ENCODE measurements at regions not wholly inside any gene's neighbourhood (a gene's known extent, or its start where the extent isn't known, plus 50 kb on each side); places are given as distances from the start of the nearest gene placed in this dataset.
A peak's percentile ranks its signal among the peaks of the same experiment; 100 is the strongest.

DNA sequence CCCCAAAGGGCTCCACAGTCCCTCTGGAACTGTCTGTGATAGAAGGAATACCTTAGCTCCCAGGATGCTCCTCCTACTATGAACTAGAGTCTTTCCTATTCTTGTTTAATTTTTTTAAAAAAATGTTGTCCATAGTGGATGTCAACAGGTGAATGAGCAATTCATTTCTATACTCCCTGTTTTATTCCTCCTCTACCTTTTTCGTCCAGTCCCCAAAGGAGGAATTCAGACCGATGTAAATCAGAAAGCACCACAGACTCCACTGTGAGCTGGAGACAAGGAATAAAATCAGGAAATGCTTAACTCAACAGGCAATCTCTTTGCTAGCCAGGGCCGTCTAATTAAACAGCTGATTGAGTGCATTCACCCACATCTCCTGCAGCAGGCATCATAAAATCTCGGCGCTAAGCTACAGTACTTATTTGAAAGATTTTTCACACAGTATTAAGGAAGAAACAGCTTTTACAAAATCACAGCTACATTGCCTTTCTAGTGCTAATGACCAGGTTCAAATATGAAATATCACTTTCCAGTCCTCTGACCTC is 381.6 kb downstream of the SIPA1L2 start:
- no peak for DNase-seq (ENCODE audit: low read depth)

DNA sequence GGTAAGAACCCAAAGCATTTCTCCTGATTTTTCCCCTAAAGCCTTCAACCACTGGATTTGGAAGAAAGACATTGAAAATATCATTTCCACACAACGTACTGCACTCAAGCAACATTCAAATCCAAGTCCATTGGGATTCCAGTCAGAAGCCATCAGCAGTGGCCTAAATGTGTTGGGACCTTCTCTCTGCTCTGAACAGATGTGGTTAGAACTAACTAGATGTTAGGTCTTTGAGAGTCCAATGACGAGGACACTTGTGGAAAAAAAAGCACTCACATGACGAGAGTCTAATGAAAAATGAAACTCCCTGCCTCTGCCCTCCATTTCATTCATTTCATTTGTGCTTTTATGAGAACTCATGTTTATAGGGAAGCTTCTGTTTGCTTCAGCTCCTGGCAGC is 382.3 kb downstream of the SIPA1L2 start:
- no peak for DNase-seq (ENCODE audit: low read depth)

DNA sequence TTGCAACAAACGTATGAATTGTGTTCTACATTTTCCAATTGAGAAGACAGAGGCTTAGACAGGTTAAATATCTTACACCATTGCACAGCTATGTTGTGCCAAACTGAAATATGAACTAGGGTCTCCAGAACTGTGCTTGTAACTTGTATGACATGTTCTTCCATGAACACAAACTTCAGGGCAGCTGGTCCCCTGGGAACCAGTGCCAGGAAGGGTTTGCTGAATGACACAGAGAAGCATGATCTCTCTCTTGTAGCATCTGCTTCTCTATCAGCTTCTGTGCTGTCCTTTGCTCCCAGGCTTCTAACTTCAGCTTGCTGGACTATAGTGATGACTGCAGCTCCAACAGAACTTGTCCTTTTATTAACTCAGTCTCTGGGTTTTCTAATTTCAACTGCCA is 385.5 kb downstream of the SIPA1L2 start:
- DNase-seq (ENCODE audit: low read depth) = no peak

DNA sequence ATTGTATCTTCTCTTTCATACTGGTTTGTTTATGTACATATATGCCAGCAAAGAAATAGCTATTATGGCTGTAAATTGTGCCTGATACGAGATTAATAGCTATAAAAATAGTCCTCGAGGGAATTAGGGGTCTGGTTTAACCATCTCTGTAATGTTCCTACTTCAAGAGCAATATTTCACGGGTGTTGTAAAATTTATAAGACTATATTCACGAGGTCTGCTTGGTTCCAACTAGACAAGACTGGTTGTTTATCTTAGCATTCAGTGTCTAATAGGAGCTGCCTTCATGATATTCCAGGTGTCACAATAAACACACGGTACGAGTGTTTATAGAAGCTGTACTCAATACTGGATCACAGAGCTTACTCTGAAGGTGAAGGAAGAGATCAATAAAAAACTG is 389.9 kb downstream of the SIPA1L2 start:
- no peak for DNase-seq (ENCODE audit: low read depth)

DNA sequence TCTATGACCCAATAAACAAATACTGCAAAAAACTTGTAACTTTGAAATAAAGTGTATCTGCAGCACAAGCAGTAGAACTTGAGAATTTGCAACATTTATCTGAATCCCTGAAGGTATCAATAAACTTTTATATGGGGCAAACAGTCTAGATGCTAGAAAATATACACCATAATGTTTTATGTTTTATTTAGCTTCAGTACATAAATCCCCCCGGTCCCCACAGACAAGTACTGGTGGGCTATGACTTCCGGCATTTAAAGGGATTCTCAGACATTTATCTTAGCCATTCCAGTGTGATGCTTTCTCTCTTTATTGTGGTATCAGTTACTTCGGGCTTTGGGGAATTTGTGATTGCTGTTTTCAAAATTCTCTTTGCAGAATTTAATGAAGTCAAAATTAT is 390.4 kb downstream of the SIPA1L2 start:
- DNase-seq (ENCODE audit: low read depth) = no peak

DNA sequence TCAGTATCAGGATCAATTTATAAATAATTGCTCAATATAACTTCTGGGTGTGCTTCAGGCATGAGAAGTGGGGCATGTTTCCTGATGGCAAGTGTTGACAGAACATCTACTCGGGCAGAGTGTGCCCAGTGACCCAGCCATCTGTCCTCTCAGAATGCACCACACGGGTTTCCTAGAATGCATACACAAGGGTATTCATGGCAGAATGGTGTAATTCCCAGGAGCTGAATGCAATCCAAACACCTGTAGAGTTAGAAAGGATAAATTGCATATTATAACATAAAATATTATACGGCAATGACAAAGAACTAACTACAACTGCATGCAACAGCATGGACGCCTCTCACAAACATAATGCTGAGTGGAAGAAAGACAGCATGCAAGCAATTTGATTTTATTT is 391.9 kb downstream of the SIPA1L2 start:
- no peak for DNase-seq (ENCODE audit: low read depth)

DNA sequence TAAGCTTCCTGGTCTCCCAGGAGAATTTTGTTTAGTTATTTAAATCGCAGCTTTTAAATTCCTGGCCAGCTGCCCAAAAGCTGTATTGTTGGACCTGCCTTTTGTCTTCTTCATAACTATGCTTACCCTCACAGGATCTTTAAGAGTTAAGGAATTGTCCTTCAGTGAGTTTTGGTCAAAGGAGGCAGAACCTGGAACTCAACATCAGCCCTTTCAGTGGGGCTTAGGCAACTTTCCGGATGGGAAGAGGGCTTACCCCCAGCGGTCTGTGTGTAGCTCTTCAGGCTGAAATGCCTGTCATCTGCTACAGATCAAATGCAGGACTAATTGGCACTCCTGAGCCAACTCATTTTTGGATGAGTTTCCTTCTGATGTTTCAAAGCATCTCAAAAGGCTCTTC is 402.6 kb downstream of the SIPA1L2 start:
- DNase-seq (ENCODE audit: low read depth) = no peak

DNA sequence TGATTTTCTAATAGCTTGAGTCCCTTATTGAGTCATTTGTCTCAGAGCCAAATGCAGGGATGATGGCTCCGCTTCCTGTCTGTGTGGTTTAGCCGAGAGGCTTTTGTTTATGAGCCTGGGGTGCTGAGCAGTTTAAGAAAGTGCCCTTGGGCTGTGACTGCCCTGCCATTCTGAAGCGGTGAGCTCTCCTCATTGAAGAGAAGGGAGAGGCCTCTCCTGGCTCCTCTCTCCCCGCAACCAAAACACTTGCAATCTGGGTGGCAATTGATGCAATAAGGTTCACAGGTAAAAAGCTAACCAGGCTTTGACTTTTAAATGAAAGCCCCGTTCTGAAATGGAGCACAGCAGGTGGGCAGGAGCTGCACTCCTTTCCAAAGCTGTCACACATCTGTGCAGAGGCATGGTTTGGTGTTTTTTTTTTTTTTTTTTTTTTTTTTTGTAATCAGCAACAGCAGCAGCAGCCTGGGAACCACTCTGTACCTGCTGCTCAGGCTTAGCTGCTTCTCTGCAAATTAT is 403.7 kb downstream of the SIPA1L2 start:
- DNase-seq (ENCODE audit: low read depth) = peak; percentile 80

DNA sequence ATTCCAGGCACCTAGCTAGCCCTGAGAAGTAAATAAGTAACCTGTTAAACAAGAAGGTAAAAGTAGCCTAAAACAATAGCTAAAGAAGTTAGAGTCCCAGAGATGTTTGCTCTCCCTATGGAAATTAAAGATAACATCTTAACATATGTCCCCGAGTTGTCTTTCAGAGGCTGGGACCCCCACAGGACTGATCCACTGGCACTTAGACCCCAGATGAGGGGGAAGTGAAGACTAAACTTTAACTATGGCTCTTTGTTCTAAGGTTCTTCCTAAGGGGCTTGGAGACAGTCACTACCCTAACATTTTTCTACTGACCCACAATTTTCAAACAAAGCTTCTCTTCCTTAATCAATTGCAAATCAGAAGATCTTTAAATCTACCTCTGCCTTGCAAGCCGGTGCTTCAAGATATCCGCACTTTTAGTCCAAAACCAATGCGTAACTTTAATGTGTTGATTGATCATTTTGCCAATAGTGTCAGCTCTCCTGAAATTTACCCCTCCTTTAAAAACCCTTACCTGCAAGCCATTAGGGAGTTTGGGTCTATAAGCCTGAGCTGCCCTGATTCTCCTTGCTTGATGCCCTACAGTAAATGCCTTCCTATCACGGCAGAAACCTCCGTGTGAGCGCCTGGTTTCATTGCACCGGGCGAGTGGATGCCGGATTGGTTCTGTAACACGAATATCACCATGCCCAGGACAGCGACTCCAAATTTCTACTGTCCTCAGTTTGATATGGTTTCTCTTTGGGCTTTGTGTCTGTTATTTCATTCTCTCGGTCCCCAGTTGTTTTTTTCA is 404.4 kb downstream of the SIPA1L2 start:
- no peak for DNase-seq (ENCODE audit: low read depth)

DNA sequence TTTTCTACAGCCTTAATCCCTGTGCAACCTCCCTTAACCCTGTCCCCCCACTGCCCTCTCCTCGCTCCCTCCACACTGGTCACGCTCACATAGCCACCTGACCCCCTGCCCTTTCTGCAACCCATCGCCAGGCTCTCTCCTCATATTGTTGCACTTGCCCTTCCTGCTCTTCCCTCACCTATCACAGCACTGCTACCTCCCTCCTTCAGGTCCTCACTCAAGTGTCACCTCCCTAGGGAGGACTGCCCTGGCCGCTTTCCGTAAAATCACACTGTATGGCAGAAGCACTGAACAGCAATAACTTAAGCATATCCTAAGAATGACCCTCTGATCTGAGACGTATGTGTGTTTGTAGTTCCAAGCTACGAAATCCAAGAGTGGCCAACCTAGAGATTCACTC is 406.0 kb downstream of the SIPA1L2 start:
- no peak for DNase-seq (ENCODE audit: low read depth)

DNA sequence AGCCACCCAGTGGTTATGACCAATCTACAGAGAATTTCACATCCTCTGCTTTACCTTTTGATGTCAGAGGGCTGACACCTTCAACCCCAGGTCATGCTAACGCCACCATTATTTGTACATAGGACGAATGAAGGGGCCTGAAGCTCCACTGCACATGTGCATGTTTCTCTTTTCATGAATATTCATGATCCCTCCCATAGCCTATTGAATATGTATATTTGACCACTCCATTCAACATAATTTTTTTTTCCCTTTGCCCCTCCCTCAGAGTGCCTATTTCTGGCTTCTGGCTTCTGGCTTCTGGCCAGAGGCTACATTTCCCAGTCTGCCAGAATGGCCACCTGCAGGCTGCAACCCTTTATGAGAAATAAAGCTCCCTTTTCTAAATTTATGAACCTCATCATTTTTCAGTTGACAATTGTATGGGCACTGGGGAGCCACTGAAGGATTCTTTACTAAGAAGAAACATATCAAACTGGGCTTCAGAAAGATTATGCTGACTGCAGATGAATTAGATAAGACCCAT is 406.7 kb downstream of the SIPA1L2 start:
- DNase-seq (ENCODE audit: low read depth) = no peak

DNA sequence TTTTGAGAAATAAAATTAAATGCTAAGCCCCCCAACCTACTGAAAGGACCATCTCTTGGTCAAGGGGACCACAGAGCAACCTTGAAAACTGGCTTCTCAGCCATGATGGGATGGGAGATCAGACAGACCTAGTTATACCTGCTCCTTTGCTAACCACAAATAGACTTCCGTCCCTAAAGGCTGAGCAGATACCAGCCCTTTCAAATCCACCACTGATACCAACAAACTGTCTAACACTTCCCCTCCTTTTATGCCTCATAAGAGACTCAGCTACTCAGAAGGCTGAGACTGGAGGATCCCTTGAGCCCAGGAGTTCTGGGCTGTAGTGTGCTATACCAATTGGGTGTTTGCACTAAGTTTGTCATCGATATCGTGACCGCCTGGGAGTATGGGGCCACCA is 407.3 kb downstream of the SIPA1L2 start:
- DNase-seq (ENCODE audit: low read depth) = no peak

DNA sequence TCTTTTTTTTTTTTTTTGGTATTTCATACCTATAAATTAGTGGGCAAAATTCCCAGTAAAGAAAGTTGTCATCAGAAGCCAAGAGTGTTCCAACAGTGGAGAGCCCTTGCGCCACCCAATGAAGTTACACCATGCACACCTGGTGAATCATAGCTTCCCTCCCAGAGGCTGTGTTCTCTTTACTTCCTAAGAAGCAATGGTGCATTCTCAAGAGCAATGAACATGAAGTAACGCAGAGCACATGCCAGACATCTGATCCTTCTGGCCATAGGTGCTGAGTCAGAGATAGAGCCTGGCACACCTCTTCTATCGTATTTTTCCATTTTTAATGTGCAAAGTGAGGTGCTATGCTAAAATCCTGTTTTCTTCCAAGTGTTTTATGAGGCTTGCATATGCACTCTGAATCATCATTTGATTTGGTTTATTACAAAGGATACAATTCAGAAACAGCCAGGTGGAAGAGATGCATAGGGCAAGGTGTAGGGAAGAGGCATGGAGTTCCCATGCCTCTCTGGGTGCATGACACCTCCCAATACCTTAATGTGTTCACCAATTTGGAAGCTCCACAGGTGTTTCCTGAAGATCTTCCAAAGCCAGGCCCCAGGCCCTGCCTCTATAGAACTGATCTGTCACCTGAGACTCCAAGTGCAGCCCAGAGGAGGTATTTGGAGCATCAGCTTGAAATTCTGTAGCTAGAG is 408.0 kb downstream of the SIPA1L2 start:
- peak; percentile 61 for DNase-seq (ENCODE audit: low read depth)

DNA sequence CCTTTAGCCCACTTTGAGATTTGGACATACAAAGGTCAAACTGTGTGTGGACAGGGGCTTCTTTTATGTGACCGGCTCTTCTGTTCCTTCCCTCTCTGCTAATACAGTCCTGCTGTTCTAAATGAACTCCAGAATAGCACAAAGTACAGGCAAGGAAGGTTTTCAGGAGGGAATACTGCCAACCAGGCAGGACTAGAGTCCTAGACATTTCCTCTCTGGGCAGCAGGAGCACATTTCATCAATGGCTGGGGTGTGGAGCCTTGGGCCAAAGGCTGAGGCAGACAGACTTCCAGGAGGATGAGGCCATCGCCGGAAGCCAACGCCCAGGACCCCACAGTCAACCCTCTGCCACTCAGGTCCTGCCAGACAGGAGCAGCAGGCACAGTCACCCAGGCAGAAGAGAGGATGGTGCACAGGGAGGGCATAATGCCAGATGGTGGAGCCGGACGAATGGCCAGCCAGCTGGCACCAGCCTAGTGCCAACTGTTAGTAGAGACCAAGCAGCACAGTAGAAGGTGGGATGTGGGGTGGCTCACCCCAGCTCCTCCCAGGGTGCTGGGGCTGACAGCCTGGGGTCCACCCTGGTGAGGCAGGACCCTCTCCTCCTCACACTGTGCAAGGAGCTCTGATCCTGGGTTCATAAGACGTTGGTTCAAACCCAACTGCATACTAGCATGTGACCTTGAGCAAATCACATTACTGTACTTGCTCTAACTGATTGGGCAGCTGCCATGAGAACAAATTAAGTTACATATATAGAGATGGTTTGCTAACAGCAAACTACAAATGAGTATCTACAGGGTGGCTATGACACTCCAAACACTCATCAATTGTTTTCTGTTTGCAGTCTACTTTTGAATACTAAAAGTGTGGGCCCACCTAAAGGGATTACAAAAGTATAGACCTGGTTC is 410.7 kb downstream of the SIPA1L2 start:
- no peak for DNase-seq (ENCODE audit: low read depth)

DNA sequence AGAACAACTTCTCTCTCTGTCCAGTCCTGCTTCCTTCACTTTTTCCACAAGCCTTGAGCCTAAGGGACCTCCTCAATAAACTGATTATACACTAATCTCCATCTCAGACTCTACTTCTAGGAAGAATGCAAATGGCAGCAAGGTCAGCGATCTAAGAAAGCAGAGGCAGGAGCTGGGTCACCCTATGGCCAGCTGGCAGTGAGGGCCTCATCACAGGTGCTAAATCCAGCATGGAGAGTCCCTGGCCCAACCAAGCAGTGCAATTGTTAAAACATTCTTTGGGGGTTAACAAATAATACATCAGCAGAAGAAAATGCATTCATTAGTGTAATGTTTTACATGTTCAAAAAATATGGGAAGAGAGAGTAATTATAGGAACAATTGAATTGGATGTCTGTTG is 416.0 kb downstream of the SIPA1L2 start:
- DNase-seq (ENCODE audit: low read depth) = no peak

DNA sequence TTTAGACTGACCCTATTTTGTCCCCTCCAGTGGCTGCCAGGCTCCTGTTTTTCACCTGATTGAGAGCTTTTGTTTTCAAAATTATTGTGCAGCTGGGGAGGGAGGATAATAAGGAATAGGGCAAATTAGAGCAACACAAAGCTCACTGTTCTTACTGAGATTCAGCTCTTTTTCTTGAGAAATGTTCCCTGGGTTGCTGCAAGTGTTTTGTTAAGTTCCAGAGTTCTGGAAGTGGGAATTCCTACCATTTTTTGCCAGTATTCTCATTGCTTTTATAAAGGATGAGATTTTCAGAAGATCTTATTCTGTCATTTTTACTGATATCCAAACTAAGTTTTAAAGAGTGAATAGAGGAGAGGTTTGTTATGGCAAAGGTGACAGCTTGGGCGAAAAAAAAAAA is 417.7 kb downstream of the SIPA1L2 start:
- DNase-seq (ENCODE audit: low read depth) = no peak

DNA sequence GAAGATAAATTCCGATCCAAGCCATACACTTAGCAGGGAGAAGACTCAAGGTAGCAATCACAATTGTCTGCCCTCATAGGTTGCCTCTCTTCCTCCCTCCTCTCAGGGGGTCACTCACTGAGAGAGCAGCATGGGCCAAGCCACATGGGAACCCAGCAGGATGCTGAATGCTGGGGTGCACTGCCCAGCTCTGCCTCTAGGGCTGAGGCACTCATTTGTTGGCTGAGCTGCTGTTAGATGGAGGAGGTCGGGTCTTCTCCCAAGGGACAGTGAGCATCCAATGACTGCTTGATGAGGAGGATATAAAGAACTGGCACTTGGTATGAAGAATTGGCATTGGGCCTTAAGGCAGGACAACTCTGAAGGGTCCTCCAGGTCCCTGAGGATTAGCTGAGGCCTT is 418.8 kb downstream of the SIPA1L2 start:
- peak; percentile 29 for DNase-seq (ENCODE audit: low read depth)

DNA sequence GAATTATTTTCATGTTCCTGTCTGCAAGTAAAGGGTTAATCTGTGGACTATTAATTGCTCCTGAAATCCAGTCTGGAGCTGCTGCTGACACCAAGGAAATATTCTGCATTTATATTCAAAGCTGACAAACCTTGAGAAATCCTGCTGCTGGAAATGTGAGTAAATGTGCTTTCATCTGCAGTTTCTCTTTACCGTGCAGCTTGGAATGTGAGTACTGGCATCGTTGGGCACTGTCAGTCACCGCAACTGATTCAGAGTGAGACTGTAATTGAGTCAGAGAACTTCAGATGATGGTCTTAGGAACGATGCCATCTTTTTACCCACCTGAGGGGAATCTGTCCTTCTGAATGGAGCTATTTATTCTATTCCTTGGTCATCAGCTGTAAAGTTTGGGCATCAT is 420.6 kb downstream of the SIPA1L2 start:
- DNase-seq (ENCODE audit: low read depth) = no peak

DNA sequence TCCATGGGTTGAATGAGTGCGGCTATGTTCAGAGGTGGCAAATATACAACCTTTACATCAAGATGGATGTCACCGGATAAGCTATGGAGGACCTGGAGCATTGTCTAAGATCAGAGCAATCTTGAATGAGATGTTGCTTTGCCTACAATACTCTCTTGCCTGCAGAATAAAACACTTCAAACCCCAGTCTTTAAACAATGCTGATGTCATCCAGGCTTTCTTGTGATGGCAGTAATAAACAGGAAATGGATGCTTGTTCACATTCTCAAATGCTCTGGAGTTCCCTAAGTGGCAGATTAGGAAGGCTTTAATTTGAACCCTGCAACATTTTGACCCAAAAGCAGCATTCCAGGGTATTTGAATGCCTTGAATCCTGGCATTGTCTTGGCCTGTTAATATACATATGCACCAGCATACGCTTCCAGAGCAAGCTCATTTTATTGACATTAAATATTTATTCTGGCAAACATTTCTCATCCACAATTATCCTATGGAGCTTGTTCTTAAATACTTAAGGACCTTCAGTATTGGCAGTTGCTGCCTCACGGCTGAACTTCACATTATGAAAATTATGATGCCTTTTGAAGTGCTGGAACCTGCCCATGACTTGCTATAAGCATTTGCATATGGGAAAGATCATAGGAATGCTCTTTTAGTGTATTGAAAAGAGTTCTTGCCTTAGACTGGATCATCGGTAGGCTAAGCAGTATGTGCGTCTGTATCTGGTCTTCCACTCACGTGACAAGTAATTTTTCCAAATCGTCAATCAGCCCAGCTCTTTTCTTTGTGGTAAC is 422.7 kb downstream of the SIPA1L2 start:
- no peak for DNase-seq (ENCODE audit: low read depth)

DNA sequence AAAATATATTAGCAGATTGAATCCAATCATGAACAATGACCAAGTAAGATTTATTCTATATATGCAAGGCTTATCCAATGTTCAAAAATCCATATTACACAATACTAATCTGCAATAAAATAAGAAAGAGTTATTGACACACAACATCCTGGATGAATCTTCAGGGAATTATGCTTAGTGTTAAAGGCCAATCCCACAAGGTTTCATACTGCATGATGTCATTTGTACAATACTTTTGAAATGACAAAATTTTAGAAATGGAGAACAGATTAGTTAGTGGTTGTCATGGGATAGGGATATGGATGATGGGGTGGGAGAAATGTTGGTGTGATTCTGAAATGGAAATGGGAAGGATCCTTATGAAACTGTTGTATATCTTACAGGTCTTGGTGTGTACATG is 425.7 kb downstream of the SIPA1L2 start:
- DNase-seq (ENCODE audit: low read depth) = no peak

DNA sequence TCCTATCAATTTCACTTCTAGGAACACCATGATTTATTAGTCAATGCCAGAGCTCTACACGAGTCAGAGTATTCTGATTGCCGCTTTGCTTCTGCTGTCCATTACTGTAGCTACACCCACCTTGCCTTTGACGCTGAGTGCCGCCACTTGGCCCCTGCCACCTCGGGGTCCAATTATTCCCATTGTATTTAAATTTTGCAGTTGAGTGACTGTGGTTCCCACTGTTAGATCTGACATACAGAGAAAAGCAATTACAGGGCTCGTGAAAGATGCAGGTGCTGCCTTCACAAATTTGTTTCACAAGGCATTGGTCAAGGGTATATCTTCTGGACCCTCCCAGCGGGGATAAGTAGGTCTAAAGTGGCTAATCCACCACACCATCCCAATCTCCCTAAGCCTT is 428.9 kb downstream of the SIPA1L2 start:
- DNase-seq (ENCODE audit: low read depth) = no peak
